Brain microvascular endothelial cell (primary cell): ENCODE measurements at regions not wholly inside any gene's neighbourhood (a gene's known extent, or its start where the extent isn't known, plus 50 kb on each side); places are given as distances from the start of the nearest gene placed in this dataset.

Source experiments
- DNase-seq: peaks from one replicate; pipeline ENCODE4 v3.0.0-alpha.2; 2020
- H3K27ac ChIP-seq: fragments of 250-450 bp; sonication (Bioruptor Pico); 2 replicates; pipeline ENCODE4 v1.5.1; 2020; ENCODE audit warnings: mild to moderate bottlenecking, moderate library complexity
- H3K27me3 ChIP-seq: fragments of 250-450 bp; sonication (Bioruptor Pico); replicated peaks from 2 replicates; pipeline ENCODE4 v1.5.1; 2020; ENCODE audit warnings: mild to moderate bottlenecking
- H3K36me3 ChIP-seq: fragments of 250-450 bp; sonication (Bioruptor Pico); replicated peaks from 2 replicates; pipeline ENCODE4 v1.5.1; 2020; ENCODE audit warnings: mild to moderate bottlenecking
- H3K4me3 ChIP-seq: 2 replicates; pipeline ENCODE4 v1.5.1; 2011; ENCODE audit warnings: low read depth, mild to moderate bottlenecking, control low read depth, low read length, moderate library complexity
- in situ Hi-C: cut with HindIII; loops from 2 replicates; pipeline ENCODE4 v1.10.0; 2017; ENCODE audit warnings: low sequenced_read_pairs, low pct_ligation_motif_present
- TF ChIP-seq, protein P1 (sequence below): IDR thresholded peaks from 2 replicates; pipeline ENCODE4 v1.5.1; 2011; ENCODE audit warnings: low read depth, mild to moderate bottlenecking, moderate library complexity, low read length, control low read depth, inconsistent platforms; ENCODE audit errors: missing control alignments

DNA sequence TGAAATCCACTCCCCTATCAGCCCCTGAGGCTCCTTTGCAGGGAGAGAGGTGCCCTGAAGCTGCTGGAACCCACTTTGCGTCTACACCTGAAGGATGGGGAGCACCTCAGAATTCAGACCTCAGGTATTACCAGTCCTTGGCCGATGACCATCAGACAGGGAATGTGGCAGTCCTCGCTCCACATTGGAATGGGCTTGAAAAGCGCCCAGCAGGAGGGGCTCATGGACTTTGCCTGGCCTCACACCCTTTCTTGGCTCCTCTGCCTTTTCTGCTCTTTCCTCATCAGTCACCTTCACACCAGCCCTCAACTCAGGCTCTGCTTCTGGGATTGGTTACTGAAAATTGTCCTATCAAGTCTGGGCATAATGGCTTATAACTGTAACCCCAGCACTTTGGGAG lies 83.9 kb downstream of the BARX1 start:
- Histone ChIP-seq H3K4me3 (no peak overlapping the region), H3K36me3 (no peaks in the 10 kb centered on the region), H3K27ac (no peak overlapping the region), H3K27me3 (no peaks in the 10 kb centered on the region)
- TF ChIP-seq, protein P1, sequence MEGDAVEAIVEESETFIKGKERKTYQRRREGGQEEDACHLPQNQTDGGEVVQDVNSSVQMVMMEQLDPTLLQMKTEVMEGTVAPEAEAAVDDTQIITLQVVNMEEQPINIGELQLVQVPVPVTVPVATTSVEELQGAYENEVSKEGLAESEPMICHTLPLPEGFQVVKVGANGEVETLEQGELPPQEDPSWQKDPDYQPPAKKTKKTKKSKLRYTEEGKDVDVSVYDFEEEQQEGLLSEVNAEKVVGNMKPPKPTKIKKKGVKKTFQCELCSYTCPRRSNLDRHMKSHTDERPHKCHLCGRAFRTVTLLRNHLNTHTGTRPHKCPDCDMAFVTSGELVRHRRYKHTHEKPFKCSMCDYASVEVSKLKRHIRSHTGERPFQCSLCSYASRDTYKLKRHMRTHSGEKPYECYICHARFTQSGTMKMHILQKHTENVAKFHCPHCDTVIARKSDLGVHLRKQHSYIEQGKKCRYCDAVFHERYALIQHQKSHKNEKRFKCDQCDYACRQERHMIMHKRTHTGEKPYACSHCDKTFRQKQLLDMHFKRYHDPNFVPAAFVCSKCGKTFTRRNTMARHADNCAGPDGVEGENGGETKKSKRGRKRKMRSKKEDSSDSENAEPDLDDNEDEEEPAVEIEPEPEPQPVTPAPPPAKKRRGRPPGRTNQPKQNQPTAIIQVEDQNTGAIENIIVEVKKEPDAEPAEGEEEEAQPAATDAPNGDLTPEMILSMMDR = no peak
- DNase-seq = no peak
- in situ Hi-C loops = no loop called here

DNA sequence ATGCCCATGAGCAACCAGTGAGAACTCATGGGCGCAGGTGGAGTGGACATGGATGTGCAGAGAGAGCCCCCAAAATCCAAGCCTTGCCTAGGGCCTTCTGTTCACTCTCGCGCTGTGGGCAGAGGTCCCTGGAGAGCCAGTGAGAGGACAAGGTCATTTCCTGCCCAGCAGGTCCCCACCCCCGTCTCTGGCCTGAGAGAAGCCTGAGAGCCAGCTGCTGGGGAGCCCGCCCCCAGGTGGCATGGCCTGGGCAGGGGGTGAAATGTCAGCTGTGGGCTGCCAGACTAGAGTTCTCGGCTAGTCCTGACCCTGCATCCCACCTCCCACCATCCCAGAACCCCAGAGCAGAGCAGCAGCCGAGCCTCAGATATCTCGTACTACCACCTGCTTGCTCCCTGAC lies 85.3 kb downstream of the BARX1 start:
- TF ChIP-seq, protein P1 = no peak
- in situ Hi-C loops = no loop called here
- Histone ChIP-seq H3K4me3 (no peak overlapping the region), H3K36me3 (no peaks in the 10 kb centered on the region), H3K27ac (no peak overlapping the region), H3K27me3 (no peaks in the 10 kb centered on the region)
- no peak for DNase-seq

DNA sequence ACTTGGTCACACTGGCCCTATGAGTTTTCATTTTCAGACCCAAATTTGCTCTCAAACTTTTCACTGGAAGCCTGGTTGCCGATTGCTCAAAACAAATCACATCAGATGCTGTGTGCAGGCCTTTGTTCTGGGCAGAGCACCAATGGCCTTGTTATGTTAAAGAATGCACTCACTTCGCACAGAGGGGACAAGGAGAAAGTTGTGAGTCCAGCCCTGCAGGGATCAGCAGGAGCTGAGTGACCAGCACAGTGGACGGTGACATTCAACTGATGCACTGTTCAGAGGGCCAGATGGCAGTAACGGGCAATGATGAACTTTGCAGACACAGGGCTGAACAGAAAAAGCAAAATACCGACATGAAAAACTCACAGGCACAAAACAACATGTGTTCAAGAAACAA lies 86.1 kb downstream of the BARX1 start:
- Histone ChIP-seq H3K36me3 (no peaks in the 10 kb centered on the region), H3K4me3 (no peak overlapping the region), H3K27me3 (no peaks in the 10 kb centered on the region), H3K27ac (no peak overlapping the region)
- in situ Hi-C loops = no loop called here
- TF ChIP-seq, protein P1 = no peak
- DNase-seq = no peak

DNA sequence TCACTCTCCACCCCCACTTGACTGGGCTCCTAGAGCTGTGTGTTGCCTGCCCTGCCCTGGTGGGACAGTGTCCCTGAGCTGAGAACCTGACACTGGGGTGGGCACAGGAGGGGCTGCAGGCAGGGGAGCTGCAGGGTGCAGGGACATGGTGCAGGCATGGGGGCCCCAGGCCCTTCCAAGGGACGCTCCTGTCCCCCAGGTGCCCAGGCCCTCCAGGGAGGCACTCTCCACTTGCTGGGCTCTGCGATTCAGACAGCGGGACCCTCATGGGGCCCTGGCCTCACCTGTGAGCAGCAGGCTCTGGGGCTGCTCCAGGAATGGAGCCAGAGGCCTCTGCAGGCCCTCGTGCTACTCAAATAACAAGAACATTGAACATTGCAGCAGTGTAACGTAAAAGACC lies 89.4 kb downstream of the BARX1 start:
- Histone ChIP-seq H3K4me3 (no peak overlapping the region), H3K27me3 (peaks cover 8% of the 10 kb centered on the region), H3K27ac (no peak overlapping the region), H3K36me3 (no peaks in the 10 kb centered on the region)
- TF ChIP-seq, protein P1 = no peak
- DNase-seq = no peak
- in situ Hi-C loops = no loop called here

DNA sequence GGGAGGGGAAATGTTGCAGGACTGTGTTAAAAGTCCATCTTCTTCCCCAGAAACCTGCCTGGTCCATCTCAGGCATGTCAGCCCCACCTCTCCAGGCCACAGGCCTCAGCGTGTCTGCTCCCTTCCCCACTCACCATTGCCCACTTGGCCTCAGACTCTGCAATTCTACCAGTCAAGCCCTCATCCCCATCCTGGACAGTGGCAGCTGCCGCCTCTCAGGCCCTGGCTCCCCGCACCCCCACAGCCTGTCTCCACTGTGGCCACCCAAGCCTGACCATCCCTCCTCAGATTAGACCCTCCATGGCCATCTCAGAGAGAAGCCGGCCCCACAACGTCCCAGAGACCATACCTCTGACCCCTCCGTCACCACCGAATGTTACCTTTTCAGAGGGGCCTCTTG lies 89.9 kb downstream of the BARX1 start:
- Histone ChIP-seq H3K36me3 (no peaks in the 10 kb centered on the region), H3K27me3 (peaks cover 9% of the 10 kb centered on the region), H3K27ac (no peak overlapping the region), H3K4me3 (no peak overlapping the region)
- in situ Hi-C loops = no loop called here
- DNase-seq = no peak
- TF ChIP-seq, protein P1 = no peak

DNA sequence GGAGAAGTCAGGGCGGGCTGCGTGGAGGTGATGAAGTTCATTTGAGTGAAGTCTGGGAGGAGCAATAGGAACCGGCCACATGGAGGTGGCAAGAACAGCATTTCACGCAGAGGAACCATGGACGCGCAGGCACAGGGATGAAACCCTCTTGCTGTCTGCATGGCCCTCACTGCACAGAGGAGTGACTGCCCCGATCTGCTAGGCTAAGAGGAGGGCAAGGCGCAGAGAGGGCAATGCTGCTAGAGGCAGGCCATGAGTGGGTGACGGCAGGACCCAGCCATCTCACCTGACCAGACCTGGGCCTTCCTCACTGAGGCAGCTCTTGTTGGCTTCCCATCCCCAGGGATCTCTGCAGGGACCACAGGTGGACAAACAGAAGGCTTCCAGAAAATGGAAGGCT lies 90.3 kb downstream of the BARX1 start:
- in situ Hi-C loops = no loop called here

More for the DNA sequence above, 90.3 kb downstream of the BARX1 start:
- Histone ChIP-seq H3K36me3 (no peaks in the 10 kb centered on the region), H3K27ac (no peak overlapping the region), H3K27me3 (peaks cover 9% of the 10 kb centered on the region), H3K4me3 (no peak overlapping the region)
- DNase-seq = no peak
- TF ChIP-seq, protein P1 = no peak
